B cell (primary cell): ENCODE measurements at regions not wholly inside any gene's neighbourhood (a gene's known extent, or its start where the extent isn't known, plus 50 kb on each side); places are given as distances from the start of the nearest gene placed in this dataset.

Experiments
- ATAC-seq: fragments of 200-7000 bp; cut with Tn5 transposase; one replicate; pipeline ENCODE4 v1.10.0; 2021; ENCODE audit warnings: low read depth, mild to moderate bottlenecking, moderate number of reproducible peaks, moderate library complexity
- CTCF ChIA-PET: fragments of 350-600 bp; sonication (Branson Sonifier 250); formaldehyde crosslinking; loops from one replicate; lab custom pipeline; 2021; ENCODE audit warnings: antibody characterized with exemption, inconsistent platforms; lab: Charles Lee
- POLR2A ChIA-PET: fragments of 350-600 bp; sonication (Branson Sonifier 250); formaldehyde crosslinking; loops from one replicate; lab custom pipeline; 2021; ENCODE audit warnings: antibody characterized with exemption; lab: Charles Lee
- DNase-seq: peaks from one replicate; pipeline ENCODE4 v3.0.0; 2013
- H2AFZ ChIP-seq: 2 replicates; pipeline ENCODE4 v1.6.1; 2012; ENCODE audit warnings: mild to moderate bottlenecking, low read depth, low read length; ENCODE audit not compliant: insufficient read depth, poor library complexity, severe bottlenecking
- H3K27ac ChIP-seq, 2 donors: 1 replicate in 1 of 2; 2 replicates in 1 of 2; pipeline ENCODE4 v1.5.1; 2012 to 2013; ENCODE audit warnings: low read length in 2 of 2, mild to moderate bottlenecking in 2 of 2, moderate library complexity in 1 of 2
- H3K27me3 ChIP-seq, 4 experiments: fragments of 200-600 bp in 1 of 4; sonication (generic) in 1 of 4; replicated peaks in 1 of 4; 1 replicate in 2 of 4; 2 replicates in 2 of 4; pipeline versions ENCODE4 v1.6.1 to v1.7.0; 2013 to 2016; ENCODE audit warnings: low read length in 3 of 4, mild to moderate bottlenecking in 2 of 4, mixed read lengths in 1 of 4, moderate library complexity in 1 of 4; ENCODE audit not compliant: insufficient read depth in 4 of 4, control insufficient read depth in 3 of 4; ENCODE audit errors: control extremely low read depth in 1 of 4
- H3K36me3 ChIP-seq, 2 experiments: replicated peaks in 1 of 2; 1 replicate in 1 of 2; 2 replicates in 1 of 2; pipeline versions ENCODE4 v1.6.1 to v1.7.1; 2013; ENCODE audit warnings: low read length in 1 of 2; ENCODE audit not compliant: insufficient read depth in 2 of 2, control insufficient read depth in 1 of 2; ENCODE audit errors: control extremely low read depth in 1 of 2, extremely low read depth in 1 of 2
- H3K4me1 ChIP-seq, 2 donors: fragments of 200-600 bp in 1 of 2; sonication (generic) in 1 of 2; 1 replicate in 1 of 2; 2 replicates in 1 of 2; pipeline versions ENCODE4 v1.5.1 to v1.6.1; 2013 to 2017; ENCODE audit warnings: low read length in 2 of 2; ENCODE audit not compliant: control insufficient read depth in 2 of 2, insufficient read depth in 2 of 2
- H3K4me2 ChIP-seq: replicated peaks from 2 replicates; pipeline ENCODE3; 2012; ENCODE audit warnings: mild to moderate bottlenecking, low read depth, low read length; ENCODE audit not compliant: poor library complexity, severe bottlenecking
- H3K4me3 ChIP-seq, 5 experiments: fragments of 200-600 bp in 1 of 5; sonication (generic) in 1 of 5; 1 replicate in 3 of 5; 2 replicates in 2 of 5; pipeline versions ENCODE4 v1.5.1 to v1.7.0; 2011 to 2016; ENCODE audit warnings: low read length in 4 of 5, mild to moderate bottlenecking in 4 of 5, low read depth in 2 of 5, control low read depth in 1 of 5, moderate library complexity in 1 of 5; ENCODE audit not compliant: insufficient read depth in 1 of 5; ENCODE audit errors: control extremely low read depth in 1 of 5, extremely low read depth in 1 of 5
- H3K79me2 ChIP-seq: fragments of 200-600 bp; sonication (generic); one replicate; pipeline ENCODE4 v1.6.0; 2016; ENCODE audit warnings: low read length; ENCODE audit not compliant: control insufficient read depth, insufficient read depth
- H3K9ac ChIP-seq: fragments of 200-600 bp; sonication (generic); 2 replicates; pipeline ENCODE4 v1.6.1; 2017; ENCODE audit warnings: mild to moderate bottlenecking, low read length, moderate library complexity
- H3K9me3 ChIP-seq, 3 donors: one replicate each; pipeline versions ENCODE4 v1.6.1 to v1.7.1; 2013; ENCODE audit warnings: low read length in 2 of 3; ENCODE audit not compliant: control insufficient read depth in 2 of 3, insufficient read depth in 1 of 3; ENCODE audit errors: control extremely low read depth in 1 of 3
- H4K20me1 ChIP-seq: 2 replicates; pipeline ENCODE4 v1.6.0; 2012; ENCODE audit warnings: mild to moderate bottlenecking, low read length; ENCODE audit not compliant: insufficient read depth, control insufficient read depth, poor library complexity, severe bottlenecking
- H3K27ac Mint-ChIP-seq: one replicate; pipeline ENCODE4 v1.8.0; 2021; ENCODE audit warnings: mixed read lengths
- H3K27me3 Mint-ChIP-seq: one replicate; pipeline ENCODE4 v1.8.0; 2021; ENCODE audit warnings: mixed read lengths
- H3K4me1 Mint-ChIP-seq: one replicate; pipeline ENCODE4 v1.8.0; 2021; ENCODE audit warnings: mixed read lengths
- H3K4me3 Mint-ChIP-seq: one replicate; pipeline ENCODE4 v1.8.0; 2021; ENCODE audit warnings: mixed read lengths
- H3K9me3 Mint-ChIP-seq: one replicate; pipeline ENCODE4 v1.8.0; 2022; ENCODE audit warnings: mixed read lengths; ENCODE audit not compliant: insufficient read depth
- CTCF ChIP-seq: fragments of 200-600 bp; IDR thresholded peaks from one replicate; pipeline ENCODE4 v1.8.0; 2022; ENCODE audit warnings: antibody characterized with exemption, mild to moderate bottlenecking
- EZH2 ChIP-seq: IDR thresholded peaks from 2 replicates; pipeline ENCODE4 v1.6.1; 2012; ENCODE audit warnings: borderline replicate concordance, low read depth, mild to moderate bottlenecking, moderate library complexity, low read length; ENCODE audit not compliant: insufficient read depth, poor library complexity, severe bottlenecking
- WGBS: methylation state at CpG from one replicate; pipeline ENCODE4 v1.1.5; 2013; ENCODE audit warnings: missing lambda C conversion rate; ENCODE audit not compliant: insufficient coverage; 5-methylcytosine and 5-hydroxymethylcytosine counted together
- intact Hi-C: fragments of 100-400 bp; cut with micrococcal nuclease; formaldehyde crosslinking; loops from one replicate; pipeline ENCODE4 v1.10.0; 2022

- no peak overlapping the region for H2AFZ ChIP-seq
- peaks cover 3% of the 10 kb centered on the region for H3K4me1 Mint-ChIP-seq
Measured at GRCh38 chr7:20911081-20911480, 124.4 kb upstream of the SP8 start.

DNA sequence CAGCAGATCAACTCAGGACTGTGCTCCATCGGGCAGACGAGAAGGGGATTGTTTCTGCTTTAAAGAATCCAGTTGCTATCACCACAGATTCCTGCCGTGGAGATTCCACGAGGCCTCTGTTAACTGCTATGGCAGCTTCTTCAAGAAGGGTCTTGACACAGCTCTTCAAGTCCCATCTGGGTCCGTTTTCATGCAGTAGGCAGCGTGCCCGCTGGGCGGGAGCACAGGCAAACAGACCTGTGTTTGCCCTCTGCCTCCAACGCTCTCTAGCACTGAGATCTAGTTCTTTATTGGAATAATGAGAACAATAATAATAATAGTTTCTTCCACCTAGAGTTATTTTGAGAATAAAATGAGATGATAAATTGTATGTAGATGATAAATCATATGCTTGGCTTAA lies 127.2 kb upstream of the SP8 start:
- Histone ChIP-seq H3K9ac (no peak overlapping the region), H4K20me1 (no peaks in the 10 kb centered on the region), H3K27ac (no peak overlapping the region), H3K36me3 (no peaks in the 10 kb centered on the region), H3K79me2 (no peaks in the 10 kb centered on the region), H3K4me2 (no peak overlapping the region), H3K4me1 (peaks cover 0 to 2% of the 10 kb centered on the region in 2 donors), H3K27me3 (no peaks in the 10 kb centered on the region), H2AFZ (no peak overlapping the region), H3K4me3 (no peak overlapping the region), H3K9me3 (peaks cover 0 to 3% (median 0%) of the 10 kb centered on the region in 3 donors)
- ATAC-seq, result no peak
- TF ChIP-seq CTCF (no peak), EZH2 (no peak)
- no peak for DNase-seq
- 77% methylated on average over 7 of the region's 9 CpGs for WGBS
- CTCF ChIA-PET, result no interaction called here
- no peak overlapping the region for H3K4me3 Mint-ChIP-seq
- H3K4me1 Mint-ChIP-seq, result peaks cover 3% of the 10 kb centered on the region
- H3K27ac Mint-ChIP-seq, result no peak overlapping the region
- intact Hi-C loops, result no loop called here
- POLR2A ChIA-PET, result no interaction called here
- H3K27me3 Mint-ChIP-seq, result no peaks in the 10 kb centered on the region
- no peaks in the 10 kb centered on the region for H3K9me3 Mint-ChIP-seq

More at GRCh38 chr7:20911081-20911480, 124.4 kb upstream of the SP8 start:
- Histone ChIP-seq H3K79me2 (no peaks in the 10 kb centered on the region), H3K27me3 (no peaks in the 10 kb centered on the region), H3K9me3 (peaks cover 0 to 3% (median 0%) of the 10 kb centered on the region in 3 donors), H4K20me1 (no peaks in the 10 kb centered on the region), H3K36me3 (no peaks in the 10 kb centered on the region), H3K4me2 (no peak overlapping the region), H3K4me1 (peaks cover 0 to 2% of the 10 kb centered on the region in 2 donors), H3K27ac (no peak overlapping the region), H3K9ac (no peak overlapping the region), H3K4me3 (no peak overlapping the region)
- no peak for TF ChIP-seq CTCF
- TF ChIP-seq EZH2, result no peak
- Mint-ChIP-seq H3K27me3 (no peaks in the 10 kb centered on the region), H3K9me3 (no peaks in the 10 kb centered on the region), H3K4me3 (no peak overlapping the region), H3K27ac (no peak overlapping the region)
- POLR2A ChIA-PET, result no interaction called here
- DNase-seq (peak; percentile 3), ATAC-seq (no peak)
- 80% methylated on average over 1 of the region's 4 CpGs for WGBS
- CTCF ChIA-PET, result no interaction called here
- intact Hi-C loops, result no loop called here
